ENCODE measurements at regions not wholly inside any gene's neighbourhood (a gene's known extent, or its start where the extent isn't known, plus 50 kb on each side); places are given as distances from the start of the nearest gene placed in this dataset.
"Not testable (repeated sequence)": the region's sequence is repeated elsewhere in the genome, so short reads cannot be mapped to it uniquely, and the experiment has no call there.

DNA sequence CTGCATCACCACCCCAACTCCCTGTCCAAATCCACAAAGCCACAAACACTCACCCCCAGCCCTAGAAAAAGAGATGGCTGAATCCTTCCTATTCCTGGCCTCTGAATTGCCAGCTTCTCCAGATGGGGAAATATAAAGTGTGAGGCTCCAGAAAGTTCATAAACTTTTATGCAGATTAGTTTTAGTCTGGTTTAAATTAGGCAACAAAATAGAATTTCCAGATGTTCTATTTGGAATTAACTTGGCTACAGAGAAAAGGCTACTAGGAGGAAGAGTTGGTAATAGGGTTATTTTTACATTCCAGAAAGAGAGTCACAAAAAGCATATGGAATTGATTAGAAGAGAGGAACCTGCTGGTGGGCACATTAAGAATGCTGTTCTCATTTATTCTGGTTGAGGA lies 56.0 kb downstream of the EN1 start:
- no peak for DNase-seq

DNA sequence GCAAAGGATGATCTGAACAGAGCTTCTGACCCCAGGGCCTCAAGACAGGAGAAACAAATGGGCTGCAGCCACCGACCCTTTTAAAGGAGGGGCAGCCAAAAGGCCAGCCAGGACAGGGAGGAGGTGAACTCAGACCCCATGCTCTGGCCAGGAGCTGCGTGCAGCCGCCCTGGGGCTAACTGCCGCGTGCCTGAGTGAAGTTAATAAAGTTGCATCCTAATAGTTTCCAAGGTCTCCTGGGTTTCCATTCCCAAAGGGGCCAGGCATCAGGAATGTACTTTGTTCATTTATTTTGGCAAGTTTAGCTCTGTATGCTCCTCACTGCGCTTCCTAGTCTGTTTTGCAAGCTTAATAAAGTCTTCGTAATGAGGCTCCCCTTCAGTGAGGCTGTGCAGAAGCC lies 60.7 kb downstream of the EN1 start:
- no peak for DNase-seq

DNA sequence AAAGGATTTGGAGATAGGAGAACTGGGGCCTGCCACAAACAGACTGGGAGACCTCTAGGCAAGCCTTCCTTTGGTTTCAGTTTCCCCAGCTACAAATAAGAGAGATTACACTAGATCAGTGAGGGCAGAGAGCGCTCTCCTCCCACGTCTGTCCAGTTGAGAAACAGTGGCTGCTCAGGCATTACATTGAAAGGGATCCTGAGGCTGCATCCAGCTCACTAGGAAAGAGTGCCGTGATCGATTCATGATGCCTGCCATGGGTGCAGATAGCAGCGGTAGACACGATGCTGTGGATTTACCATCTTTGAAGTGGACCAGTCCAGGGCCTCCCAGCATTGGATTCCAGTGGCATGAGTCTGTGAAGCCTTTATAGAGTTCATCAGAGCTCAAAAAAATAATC lies 62.6 kb downstream of the EN1 start:
- no peak for DNase-seq

DNA sequence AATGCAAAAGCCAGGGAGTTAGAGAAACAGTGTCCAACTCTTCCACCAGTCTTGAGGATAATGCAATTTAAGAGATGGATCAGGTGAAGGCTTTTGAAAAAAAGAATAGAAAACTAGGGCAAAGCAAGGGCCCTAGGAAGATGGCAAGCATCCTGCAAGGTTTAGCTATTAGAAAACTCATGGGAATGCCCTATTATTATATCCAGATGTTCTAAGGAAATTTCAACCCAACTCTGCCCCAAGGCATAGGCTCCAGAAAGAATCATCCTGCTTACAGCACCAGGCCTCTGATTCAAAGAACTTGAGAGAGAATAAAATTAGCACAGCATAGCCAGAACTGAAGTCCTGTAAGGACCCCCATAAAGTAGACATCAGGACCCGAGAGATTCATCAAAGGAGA lies 68.1 kb downstream of the EN1 start:
- no peak for DNase-seq

DNA sequence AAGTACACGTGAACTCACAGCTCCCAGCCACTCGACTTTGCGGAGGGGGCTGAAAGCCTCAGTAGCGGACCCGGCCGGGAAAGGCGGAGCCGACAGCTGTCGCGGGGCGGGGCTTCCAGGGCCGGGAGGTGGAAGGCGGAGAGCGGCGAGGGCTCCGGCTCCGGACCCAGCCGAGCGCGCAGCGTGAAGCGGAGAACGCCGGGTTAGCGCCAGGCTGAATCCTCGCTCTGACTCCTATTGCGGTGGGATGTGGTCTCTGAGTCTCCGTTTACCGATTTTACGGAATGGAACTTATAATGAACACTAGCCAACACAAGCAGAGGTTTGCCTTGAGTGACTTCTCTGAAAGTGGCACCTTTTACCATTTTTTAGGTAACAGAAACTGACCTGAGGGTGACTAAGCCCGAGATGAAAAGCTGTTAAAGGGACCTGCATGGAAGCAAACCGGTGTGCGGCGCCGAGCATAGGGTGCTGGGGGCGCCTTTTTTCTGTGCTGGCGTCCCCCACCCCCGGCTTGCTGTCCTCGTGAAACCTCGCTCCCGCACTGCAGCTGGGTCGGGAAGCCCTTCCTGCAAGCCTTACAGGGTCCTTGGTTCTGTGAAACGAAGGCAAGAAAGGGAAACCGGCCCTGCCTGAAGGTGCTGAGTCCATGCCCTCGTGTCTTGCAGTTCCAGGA lies 72.9 kb downstream of the EN1 start:
- no peak for DNase-seq

DNA sequence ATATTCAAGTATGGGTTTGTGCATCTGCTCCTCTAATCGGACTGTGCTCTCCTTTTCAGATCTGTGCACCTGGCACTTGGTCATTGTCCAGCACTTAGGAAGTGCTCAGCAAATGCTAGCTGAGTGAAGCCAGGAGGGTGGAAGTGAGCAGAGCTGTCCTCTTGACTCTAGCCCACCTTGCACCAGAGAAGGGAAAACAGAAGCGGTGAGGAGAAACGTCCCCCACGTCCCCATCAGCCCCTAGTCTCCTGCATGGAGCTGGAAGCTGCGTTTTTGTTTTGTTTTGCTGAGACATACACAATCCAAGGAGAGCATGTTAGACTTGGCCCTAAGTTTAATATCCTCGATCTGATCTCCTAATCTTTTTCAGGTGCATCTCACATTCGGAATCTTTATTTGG lies 73.6 kb downstream of the EN1 start:
- no peak for DNase-seq

DNA sequence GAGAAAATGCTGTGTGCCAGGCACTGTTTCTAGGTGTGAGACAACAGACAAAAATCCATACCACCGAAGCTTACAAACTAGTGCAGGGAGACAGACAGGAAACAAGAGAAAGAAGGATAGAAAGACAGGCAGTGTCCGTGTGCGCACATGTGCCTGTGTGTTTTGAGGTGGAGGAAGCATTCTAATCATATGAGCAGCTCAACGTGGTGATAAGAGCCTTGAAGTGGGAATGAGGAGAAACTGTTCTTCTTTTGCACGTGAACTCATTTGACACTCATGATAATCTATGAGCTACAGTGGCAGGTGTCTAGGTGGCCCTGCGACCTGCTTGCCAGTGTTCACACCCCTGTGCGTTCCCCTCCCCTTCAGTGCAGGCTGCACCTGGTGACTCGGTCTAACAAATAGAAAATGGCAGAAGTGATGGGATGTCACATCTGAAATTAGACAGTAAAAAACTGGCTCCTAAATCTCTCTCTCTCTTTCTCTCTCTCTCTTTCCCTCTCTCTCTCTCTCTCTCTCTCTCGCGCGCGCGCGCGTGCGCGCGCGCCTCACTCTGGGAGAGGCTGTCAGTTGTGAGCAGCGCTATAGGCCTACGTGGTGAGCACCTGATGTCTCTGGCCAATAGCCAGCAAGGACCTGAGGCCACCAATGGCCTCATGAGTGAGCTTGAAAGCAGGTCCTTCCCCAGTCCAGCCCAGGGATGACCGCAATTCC lies 74.8 kb downstream of the EN1 start:
- no peak for DNase-seq

DNA sequence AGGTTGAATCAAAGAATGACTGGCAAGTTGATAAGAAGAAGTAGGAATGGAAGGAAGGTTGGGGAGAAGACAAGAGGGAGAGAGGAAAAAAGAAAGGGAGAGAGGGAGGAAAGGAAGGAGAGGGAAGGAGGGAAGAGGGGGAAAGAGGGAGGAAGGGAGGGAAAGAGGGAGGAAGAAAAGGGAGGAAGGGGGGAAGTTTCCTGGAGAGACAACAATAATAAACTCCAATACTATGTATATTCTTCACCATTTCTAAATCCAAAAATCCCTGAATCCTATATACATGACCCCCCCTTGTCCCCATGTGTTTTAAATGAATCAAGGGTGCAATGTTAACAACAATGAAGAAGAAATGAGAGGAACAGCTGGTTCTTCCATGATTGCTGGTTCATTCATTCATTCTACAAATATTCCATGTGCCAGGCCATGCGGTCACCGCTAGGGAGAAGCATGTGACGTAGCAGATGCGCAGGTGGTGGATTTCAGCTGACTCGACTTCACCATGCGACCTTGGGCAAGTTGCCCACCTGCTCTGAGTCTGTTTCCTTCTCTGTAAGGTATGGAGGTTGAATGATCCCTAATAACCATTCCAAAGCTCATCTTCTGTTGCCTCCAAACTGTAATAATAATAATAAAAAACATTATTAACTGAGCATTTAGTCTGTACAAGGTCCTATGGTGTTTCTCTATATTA lies 77.6 kb downstream of the EN1 start:
- DNase-seq = no peak

DNA sequence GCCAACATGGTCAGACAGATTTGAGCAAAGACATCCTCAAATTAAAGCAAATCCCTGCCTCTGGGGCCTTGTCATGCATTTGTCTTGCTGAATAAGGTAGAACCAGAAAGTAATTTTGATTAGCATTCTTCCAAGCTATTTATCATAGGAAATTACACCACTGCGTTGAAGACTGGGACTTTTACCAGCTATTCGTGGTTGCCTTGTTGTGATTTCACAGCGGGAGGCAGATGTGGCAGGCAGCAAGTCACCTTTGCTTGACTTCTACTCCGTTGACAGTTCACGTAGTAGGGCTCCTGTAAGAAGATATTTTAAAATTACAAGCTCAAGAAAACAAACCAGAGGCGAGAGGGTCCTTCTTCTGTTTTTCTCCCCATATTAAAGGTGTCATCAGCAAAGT lies 80.6 kb downstream of the EN1 start:
- DNase-seq = no peak

DNA sequence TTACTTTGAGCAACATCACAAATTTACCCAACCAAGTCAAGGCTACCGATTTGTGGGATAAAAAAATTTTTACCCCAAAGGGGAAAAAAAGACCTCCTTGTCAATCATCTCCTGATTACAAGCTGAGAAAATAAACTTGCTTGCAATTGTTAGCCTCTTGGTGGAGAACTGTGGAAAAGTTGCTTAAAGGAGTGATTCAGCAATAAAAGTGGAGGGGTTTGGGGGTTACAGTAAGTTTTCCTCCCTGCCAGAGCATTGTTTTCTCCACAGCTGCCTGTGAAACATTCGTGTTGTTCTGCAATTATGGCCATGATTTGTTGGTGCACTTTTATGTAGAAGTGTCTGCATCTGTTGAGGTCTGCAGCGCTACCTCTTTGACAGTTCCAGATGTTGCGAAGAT lies 82.6 kb downstream of the EN1 start:
- DNase-seq = no peak

DNA sequence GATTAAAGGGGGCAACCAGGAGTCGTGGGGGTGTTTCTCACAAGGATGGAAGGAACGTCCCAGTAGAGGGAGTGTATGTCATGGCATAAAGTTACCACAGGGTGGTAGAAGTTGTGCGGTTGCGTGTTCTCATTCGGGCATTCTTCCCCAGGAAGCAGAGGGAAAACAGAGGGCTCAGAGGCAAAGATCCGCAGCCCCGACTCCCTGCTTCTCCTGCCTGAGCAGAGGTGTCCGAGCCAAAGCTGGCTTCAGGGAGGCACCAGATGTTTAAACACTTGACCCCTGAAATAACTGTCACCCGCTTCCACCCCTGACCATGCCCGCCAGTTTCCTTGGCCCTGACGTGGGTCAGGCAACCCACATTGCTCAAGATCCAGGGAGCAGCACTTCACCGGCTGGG lies 83.7 kb downstream of the EN1 start:
- DNase-seq = no peak

DNA sequence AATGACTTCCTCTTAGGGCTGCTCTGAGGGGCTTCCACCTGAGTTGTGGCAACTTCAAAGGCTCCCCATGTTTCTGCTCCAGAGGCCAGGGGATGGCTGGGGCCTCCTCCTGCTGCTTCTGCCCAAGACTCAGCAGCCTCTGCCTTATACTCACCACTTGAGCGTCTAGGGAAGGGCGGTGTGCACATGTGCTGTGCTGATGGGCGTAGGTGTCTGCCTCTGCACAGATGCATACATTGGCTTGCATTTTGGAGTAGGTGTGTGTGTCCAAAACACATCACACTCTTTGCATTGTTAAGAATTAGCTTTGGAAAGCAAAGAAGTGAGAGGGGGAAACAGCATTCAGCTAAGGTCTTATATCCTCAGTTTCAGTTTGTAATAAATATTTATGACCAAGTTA lies 85.2 kb downstream of the EN1 start:
- no peak for DNase-seq

DNA sequence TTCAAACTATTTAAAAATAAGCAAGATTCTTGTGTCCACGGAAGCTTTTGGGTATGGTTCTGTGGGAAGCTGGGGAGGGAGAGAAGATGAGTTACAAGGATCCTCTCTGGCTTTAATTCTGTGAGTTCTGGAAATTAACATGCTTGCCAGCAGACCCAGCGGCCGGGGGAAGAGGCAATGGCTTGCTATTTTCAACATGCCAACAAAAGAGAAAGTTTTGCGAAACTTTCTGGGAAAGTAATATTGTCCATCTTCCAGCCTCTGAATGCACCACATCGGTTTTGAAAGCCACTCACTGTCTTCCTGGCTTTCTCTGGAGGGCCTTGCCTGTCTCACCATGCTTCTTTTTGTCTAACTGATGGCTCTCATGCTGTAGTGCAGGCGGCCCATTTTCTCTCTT lies 85.7 kb downstream of the EN1 start:
- DNase-seq = no peak

DNA sequence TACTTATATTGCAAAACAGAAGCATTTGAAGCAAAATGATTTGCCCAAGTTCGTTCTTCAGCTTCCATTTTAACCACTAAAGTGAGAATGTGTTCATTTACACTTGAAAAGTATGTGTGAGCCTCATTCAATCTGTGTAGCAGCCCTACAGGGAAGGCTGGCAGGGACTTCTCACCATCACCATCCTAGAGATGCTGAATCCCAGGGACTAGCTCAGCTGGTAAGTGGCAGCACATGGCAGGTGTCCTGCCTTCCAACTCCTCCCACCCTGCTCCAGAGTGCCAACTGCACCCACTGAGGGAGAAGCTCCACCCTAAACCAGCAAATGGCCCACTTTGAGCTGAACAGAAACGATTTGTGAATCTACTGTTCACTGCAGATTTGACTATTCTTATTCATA lies 91.5 kb downstream of the EN1 start:
- no peak for DNase-seq

DNA sequence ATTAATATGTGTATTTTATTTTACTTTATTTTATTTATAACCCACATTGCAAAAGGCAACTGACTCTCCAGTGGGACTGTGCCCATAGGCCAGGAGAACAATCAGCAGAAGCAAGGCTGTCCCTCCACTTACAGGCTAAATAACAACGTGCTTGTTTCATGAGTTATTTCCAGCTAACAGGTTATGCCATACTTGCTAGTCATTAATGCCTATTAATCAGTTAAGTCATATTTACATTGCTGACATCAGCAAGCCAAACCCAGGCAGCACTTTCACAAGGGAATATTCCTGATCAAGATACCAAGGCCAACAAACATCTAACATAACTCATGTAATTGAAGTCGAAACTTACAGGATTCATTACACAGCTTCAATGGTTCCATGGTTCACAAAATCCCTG lies 92.1 kb downstream of the EN1 start:
- DNase-seq = no peak

DNA sequence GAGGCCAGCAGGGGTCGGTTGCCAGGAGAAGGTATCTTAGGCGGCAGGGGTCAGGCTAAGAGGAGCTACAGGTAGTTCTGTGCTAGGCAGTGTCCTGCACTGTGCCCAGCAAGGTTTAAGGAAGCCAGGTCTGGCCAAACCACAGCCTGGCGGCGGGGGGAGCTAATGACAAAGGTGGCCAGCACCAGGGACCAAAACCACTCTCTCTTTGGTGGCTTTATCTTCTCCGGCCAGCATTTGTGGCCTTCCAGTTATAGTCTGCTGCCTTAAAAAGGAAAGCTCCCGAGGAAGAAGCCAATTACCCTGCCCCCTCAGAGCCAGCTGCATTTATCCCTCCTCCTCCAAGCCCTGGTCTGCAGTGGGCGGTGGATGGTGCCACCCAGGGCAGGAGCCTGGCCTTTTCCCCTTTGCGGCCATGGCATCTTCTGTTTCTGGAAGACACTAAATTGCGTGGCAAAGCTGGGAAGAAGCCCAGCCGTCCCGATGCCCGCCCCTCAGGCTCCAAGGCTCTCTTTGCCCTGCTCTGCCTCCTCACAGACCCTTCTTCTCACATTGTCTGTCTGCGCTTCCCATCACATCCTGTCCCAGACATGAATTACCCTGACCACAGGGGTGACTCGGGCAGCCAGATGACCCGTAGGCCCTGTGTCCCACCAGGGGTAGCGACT lies 94.6 kb downstream of the EN1 start:
- DNase-seq = no peak

DNA sequence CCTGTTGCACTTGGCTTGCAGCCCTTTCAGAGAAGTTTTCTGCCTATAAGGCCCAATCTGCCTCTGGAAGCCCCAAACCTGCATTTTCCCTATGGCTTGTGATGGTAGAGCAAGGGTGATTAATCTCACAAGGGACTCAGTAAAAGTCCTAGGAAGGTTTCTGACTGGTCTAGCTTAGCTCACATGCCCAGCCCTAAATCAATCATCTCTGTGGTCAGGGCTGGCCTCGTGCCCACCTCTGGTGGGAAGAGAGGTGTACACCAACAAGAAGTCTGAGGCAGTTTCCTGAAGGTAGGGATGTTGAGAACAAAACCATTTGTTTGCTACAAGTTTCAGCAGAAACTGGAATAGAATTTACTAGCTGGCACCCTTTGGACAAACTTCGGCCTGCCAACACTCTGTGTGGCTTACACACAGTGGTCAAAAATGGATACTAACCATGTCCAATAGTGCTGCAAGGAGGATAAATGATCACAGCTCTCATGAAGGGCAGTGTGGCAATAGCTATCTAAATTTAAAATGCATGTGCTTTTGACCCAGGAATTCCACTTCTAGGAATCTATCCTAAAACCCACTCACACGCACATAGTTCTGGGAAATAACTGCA lies 96.4 kb downstream of the EN1 start:
- no peak for DNase-seq

DNA sequence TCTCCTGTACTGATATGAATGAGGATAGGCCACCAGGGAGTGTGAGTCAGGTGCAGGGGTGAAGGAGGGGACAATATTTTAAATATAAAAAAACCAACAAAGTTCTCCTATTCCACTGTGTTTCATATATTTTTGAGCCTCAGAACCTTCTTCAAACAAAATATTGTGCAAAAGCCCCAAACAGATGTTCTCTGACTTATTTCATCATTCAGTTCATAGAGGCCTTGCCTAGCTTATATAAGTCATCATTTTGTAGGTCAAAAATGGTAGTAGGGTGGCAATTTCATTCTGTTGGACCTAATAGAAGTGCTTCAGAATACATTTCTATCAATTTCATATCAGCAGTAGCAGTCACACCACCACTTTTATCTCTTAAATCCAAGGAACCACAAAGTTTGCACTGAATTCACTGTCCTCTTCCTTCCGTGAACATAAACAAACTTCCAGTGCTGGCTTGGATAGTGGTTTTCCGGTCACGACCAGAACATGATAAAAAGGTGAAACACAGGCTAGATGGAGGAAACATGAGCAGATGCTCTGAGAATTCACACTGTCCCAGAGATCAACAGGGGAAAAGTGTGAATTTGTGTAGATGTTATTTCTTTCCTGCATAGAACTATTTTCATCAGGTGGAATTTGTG lies 99.1 kb downstream of the EN1 start:
- DNase-seq = no peak

DNA sequence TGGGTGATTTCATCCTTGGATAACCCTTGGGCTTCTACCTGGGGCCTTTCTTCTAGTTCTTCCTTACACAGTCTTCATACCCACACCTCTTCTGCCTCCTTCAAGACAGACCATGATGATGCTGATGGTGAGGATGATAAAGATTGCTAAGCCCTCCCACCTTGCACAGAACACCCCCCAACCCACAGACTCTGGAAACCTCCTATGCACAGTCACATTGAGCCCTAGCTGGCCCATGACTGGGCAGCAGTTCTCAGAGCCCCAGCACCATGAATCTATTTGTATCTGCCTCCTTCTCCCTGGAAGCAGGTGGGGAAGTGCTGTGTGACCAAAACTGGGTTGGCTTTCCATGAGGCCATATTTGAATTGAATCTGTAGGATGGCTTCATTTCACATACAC lies 99.8 kb downstream of the EN1 start:
- no peak for DNase-seq

DNA sequence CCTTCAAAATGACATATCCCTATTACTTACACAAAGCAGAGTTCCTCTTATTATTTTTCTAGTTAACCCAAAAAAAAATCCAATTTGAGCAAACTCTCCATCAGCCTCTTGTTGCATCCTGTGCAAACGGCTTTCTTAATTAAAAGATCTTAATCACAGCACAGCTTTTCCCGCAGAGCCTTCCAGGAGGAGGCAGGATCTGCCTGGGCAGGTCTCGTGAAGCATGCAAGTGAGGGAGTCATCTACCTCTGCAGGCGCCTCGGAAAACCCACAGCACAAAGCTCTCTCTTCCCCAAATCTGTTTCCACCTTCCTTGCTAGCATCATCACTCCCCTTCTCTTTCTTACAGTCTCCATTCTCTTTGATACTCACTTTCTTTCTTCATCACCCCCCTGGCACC lies 100.4 kb downstream of the EN1 start:
- DNase-seq = no peak

DNA sequence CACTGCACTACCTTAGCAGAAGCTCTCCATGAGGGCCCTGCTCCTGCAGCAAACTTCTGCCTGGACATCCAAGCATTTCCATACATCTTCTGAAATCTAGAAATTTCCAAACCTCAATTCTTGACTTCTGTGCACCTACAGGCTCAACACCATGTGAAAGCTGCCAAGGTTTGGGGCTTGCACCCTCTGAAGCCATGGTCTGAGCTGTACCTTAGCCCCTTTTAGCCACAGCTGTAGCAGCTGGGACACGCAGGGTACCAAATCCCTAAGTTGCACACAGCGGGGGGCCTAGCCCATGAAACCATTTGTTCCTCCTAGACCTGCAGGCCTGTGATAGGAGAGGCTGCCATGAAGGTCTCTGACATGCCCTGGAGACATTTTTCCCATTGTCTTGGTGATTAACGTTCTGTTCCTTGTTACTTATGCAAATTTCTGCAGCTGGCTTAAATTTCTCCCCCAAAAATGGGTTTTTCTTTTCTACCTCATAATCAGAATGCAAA lies 102.7 kb downstream of the EN1 start:
- DNase-seq = not testable (repeated sequence)

DNA sequence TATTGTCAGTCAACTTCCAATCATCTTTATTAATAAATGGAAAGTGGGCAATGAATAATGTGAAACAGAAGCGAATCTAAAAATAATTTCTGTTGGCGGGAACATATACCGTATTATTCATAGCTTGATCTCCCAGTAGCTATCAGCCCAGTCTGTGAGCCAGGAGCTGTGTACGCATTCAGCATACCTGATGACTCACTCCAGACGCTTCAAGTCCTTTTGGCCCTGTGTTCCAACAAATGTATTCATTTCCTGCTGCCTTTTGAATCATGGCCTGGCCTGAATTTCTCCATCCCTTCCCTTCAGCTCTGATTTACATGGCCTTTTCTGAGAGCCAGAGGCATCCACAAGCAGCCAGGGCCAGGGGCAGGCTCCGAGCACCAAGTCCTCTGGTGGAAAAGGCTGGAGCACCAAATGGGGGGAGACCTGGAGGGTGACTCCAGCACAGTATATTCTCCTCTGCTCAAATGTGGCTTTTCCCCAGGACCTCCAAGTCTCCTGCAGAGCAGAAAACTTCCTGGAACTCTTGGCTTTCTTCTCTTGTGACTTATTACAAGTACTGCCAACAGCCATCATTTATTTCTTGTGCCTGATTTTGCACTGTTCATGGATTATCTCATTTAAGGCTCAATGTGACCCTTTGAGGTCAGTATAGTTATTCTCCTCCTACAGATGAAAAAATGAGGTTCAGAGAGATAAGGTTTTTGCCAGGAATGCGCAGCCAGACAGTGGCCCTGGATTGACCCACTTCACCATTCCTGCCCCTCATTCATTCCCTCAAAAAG lies 108.7 kb downstream of the EN1 start:
- DNase-seq = no peak

All from NCI-H2081 treated with DMSO at 0.1 percent for 48 hours (cell line).